Lower lobe of right lung (tissue), 2 donors: ENCODE measurements at regions not wholly inside any gene's neighbourhood (a gene's known extent, or its start where the extent isn't known, plus 50 kb on each side); places are given as distances from the start of the nearest gene placed in this dataset.

Experiments
- ATAC-seq, 2 donors: fragments of 200-7000 bp; cut with Tn5 transposase; one replicate each; pipeline ENCODE4 v1.9.1; 2020 to 2022; ENCODE audit warnings: mild to moderate bottlenecking in 2 of 2, moderate library complexity in 2 of 2
- DNase-seq: peaks from one replicate; pipeline ENCODE4 v3.0.0-alpha.2; 2020
- H3K27ac ChIP-seq: fragments of 200-600 bp; one replicate; pipeline ENCODE4 v1.8.0; 2022
- H3K27me3 ChIP-seq: fragments of 200-600 bp; one replicate; pipeline ENCODE4 v1.8.0; 2022; ENCODE audit warnings: low read depth
- H3K36me3 ChIP-seq: fragments of 200-600 bp; one replicate; pipeline ENCODE4 v1.8.0; 2022; ENCODE audit warnings: mild to moderate bottlenecking
- H3K4me1 ChIP-seq: fragments of 200-600 bp; one replicate; pipeline ENCODE4 v1.8.0; 2022
- H3K4me3 ChIP-seq: fragments of 200-600 bp; one replicate; pipeline ENCODE4 v1.8.0; 2022; ENCODE audit warnings: mild to moderate bottlenecking
- H3K9me3 ChIP-seq: fragments of 200-600 bp; one replicate; pipeline ENCODE4 v1.8.0; 2022
- intact Hi-C: fragments of 100-400 bp; cut with DNase I; formaldehyde crosslinking; loops from one replicate; pipeline ENCODE4 v1.11.0; 2022
- TF ChIP-seq, protein P1 (sequence below): fragments of 200-600 bp; IDR thresholded peaks from one replicate; pipeline ENCODE4 v1.8.0; 2022; ENCODE audit warnings: antibody characterized with exemption, mild to moderate bottlenecking
- donor health status: DM: no; HTN: yes; CAD: no; lungs with severe emphysema.

DNA sequence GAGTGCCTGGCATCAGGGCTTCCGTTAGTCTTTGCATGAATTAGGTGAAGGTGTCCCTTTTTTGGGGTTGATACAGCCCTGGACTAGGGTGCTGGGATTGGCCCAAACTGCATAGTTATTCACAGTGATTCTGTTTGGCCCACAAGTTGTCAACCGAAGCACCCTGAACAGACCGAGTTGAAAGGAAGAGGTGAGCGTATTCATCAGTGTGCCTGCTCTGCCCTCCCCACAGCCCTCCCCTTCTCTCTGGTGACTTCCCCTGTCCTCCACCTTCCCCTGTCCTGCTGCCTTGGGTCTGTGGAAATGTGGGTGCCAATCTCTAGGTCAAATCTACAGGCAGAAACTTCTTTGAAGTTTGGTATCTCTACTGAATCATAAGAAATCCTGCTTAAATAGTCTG is 330.5 kb downstream of the DYSF start:
- Histone ChIP-seq H3K27ac (no peak overlapping the region), H3K9me3 (no peaks in the 10 kb centered on the region), H3K27me3 (no peaks in the 10 kb centered on the region), H3K4me3 (no peak overlapping the region), H3K36me3 (no peaks in the 10 kb centered on the region), H3K4me1 (no peaks in the 10 kb centered on the region)
- TF ChIP-seq, protein P1, sequence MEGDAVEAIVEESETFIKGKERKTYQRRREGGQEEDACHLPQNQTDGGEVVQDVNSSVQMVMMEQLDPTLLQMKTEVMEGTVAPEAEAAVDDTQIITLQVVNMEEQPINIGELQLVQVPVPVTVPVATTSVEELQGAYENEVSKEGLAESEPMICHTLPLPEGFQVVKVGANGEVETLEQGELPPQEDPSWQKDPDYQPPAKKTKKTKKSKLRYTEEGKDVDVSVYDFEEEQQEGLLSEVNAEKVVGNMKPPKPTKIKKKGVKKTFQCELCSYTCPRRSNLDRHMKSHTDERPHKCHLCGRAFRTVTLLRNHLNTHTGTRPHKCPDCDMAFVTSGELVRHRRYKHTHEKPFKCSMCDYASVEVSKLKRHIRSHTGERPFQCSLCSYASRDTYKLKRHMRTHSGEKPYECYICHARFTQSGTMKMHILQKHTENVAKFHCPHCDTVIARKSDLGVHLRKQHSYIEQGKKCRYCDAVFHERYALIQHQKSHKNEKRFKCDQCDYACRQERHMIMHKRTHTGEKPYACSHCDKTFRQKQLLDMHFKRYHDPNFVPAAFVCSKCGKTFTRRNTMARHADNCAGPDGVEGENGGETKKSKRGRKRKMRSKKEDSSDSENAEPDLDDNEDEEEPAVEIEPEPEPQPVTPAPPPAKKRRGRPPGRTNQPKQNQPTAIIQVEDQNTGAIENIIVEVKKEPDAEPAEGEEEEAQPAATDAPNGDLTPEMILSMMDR, result no peak
- DNase-seq (no peak), ATAC-seq (no peak)
- intact Hi-C loops, result no loop called here

DNA sequence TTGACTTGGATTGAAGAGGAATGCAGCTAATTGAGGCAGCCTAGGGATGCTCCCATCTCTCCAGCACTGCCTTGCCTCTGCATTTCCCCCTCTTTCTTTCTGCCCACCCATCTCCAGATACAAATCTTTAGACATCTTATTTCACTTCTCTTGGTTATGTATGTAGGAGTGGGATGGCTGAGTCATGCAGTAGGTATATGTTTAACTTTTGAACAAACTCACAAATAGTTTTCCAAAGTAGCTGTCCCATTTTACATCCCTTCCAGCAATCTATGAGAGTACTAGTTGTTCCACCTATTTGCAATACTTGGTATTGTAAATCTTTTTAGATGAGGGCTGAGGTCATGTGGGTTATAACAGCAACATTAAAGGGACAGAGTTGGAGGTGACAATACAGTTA is 329.9 kb downstream of the DYSF start:
- TF ChIP-seq, protein P1, result no peak
- intact Hi-C loops, result no loop called here
- H3K9me3 ChIP-seq, result no peaks in the 10 kb centered on the region
- no peaks in the 10 kb centered on the region for H3K36me3 ChIP-seq
- ATAC-seq (no peak), DNase-seq (no peak)
- no peaks in the 10 kb centered on the region for H3K27me3 ChIP-seq
- no peak overlapping the region for H3K4me3 ChIP-seq
- H3K27ac ChIP-seq, result no peak overlapping the region
- H3K4me1 ChIP-seq, result no peaks in the 10 kb centered on the region

DNA sequence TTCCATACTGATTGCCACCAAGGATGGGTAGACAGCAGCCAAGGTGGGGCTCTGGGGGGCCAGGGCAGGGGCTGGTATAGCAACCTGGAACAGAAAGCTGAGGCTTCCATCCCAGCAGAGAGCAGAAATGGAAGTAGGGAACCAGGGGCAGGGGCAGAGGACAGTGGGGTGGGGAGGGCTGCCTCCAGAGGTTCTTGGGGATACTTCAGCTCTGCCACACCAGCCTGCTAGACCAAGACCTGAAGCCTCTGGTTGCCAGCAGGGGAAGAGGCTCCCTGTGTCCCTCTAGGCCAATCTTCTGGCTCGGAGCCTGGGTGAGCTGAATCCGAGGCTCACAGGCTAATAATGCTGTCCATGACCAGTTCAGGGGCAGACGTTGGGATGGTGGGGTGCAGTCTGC is 329.0 kb downstream of the DYSF start:
- no peak overlapping the region for H3K27ac ChIP-seq
- H3K9me3 ChIP-seq, result no peaks in the 10 kb centered on the region
- H3K4me1 ChIP-seq, result no peaks in the 10 kb centered on the region
- TF ChIP-seq, protein P1, result no peak
- ATAC-seq (no peak), DNase-seq (no peak)
- H3K27me3 ChIP-seq, result no peaks in the 10 kb centered on the region
- H3K36me3 ChIP-seq, result no peaks in the 10 kb centered on the region
- intact Hi-C loops, result no loop called here
- H3K4me3 ChIP-seq, result no peak overlapping the region

DNA sequence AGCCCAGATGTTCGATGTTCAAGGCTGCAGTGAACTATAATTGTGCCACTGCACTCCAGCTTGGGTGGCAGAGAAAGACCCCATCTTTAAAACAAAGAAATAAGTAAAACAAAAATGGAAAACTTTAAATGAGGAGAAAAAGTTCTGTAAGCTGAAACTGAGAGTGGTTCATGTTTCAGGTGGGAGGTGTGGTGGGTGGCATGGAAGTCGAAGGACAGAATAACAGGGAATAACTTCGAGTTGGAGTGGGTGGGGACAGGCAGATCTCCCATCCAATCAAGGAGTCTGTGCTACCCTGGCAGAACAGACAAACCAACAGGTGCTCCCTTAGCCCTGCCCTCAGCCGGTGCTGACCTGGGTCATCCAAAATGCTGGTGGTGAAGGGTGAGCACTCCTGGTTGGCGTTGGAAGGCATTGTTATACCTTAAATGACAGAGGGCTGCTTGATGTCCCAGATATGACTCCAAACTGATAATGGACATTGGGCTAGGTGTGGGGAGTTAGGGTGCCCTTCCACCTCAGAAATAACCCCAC is 328.4 kb downstream of the DYSF start:
- no peak overlapping the region for H3K4me3 ChIP-seq
- DNase-seq (no peak), ATAC-seq (no peak)
- H3K4me1 ChIP-seq, result no peaks in the 10 kb centered on the region
- intact Hi-C loops, result no loop called here
- H3K27me3 ChIP-seq, result no peaks in the 10 kb centered on the region
- TF ChIP-seq, protein P1, result no peak
- no peak overlapping the region for H3K27ac ChIP-seq
- no peaks in the 10 kb centered on the region for H3K36me3 ChIP-seq
- no peaks in the 10 kb centered on the region for H3K9me3 ChIP-seq

DNA sequence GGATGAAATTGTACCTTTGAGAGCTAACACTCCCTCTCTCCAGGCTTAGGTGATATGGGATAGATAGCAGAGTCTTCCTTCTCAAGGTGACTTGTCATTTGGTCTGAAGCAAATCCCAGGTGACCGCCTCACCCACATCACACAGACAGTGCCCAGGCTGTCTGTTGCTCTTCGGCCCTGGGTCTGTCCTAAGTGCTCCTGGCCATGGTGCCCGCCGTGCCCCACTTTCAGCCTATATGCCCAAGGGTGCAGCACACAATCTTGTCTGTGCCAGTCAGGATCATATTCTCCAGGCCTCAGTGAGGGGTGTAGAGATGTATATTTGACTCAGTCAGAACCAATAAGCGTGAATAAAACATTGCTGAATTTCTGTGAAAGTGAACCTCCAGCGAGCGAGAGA is 326.8 kb downstream of the DYSF start:
- Histone ChIP-seq H3K36me3 (no peaks in the 10 kb centered on the region), H3K4me1 (no peaks in the 10 kb centered on the region), H3K27me3 (no peaks in the 10 kb centered on the region), H3K9me3 (no peaks in the 10 kb centered on the region), H3K27ac (no peak overlapping the region), H3K4me3 (no peak overlapping the region)
- no peak for ATAC-seq
- no peak for DNase-seq
- intact Hi-C loops, result no loop called here
- TF ChIP-seq, protein P1, result no peak

DNA sequence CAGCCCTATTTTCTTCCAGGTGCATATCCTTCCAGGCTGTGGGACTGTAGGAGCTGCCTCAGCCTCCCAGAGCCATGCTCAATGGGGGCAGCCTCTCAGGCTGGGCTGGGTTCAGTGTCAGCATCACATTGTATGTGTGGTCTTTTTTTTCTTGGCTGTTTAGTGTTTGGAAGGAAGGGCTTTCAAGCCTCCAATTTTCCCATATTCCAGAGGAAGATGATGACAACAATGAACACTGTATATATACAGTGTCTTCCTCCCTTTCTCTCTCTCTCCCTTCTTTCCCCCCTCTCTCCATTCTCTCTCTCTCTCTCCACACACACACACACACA is 326.4 kb downstream of the DYSF start:
- Histone ChIP-seq H3K9me3 (no peaks in the 10 kb centered on the region), H3K27ac (no peak overlapping the region), H3K4me3 (no peak overlapping the region), H3K36me3 (no peaks in the 10 kb centered on the region), H3K27me3 (no peaks in the 10 kb centered on the region), H3K4me1 (no peaks in the 10 kb centered on the region)
- ATAC-seq (no peak), DNase-seq (no peak)
- TF ChIP-seq, protein P1, result no peak
- intact Hi-C loops, result no loop called here
